ENCODE measurements at regions not wholly inside any gene's neighbourhood (a gene's known extent, or its start where the extent isn't known, plus 50 kb on each side); places are given as distances from the start of the nearest gene placed in this dataset.

GRCh38 chr5:124869426-124870033 is 123.1 kb upstream of the ZNF608 start:
- Histone ChIP-seq H3K27ac (ENCODE audit: low read depth, low read length) (no peak overlapping the region), H3K4me1 (ENCODE audit: control insufficient read depth in 3 of 3, insufficient read depth in 3 of 3, low read length in 3 of 3) (peaks cover 18 to 30% (median 28%) of the 10 kb centered on the region in 3 donors), H3K9ac (ENCODE audit: low read depth in 1 of 3, low read length in 3 of 3) (no peak overlapping the region), H3K9me3 (ENCODE audit: control insufficient read depth in 3 of 3, low read length in 3 of 3) (no peaks in the 10 kb centered on the region), H3K27me3 (ENCODE audit: control insufficient read depth in 3 of 3, insufficient read depth in 3 of 3, low read length in 3 of 3) (no peaks in the 10 kb centered on the region), H3K4me3 (ENCODE audit: low read length in 3 of 3) (no peak overlapping the region), H3K36me3 (ENCODE audit: control insufficient read depth in 3 of 3, insufficient read depth in 3 of 3, low read length in 3 of 3) (no peaks in the 10 kb centered on the region)

- no peak overlapping the region for H3K9ac ChIP-seq (ENCODE audit: low read depth in 1 of 3, low read length in 3 of 3)
- H3K9me3 ChIP-seq (ENCODE audit: control insufficient read depth in 3 of 3, low read length in 3 of 3), result no peaks in the 10 kb centered on the region
- no peak overlapping the region for H3K27ac ChIP-seq (ENCODE audit: low read depth, low read length)
- no peak overlapping the region for H3K4me3 ChIP-seq (ENCODE audit: low read length in 3 of 3)
- no peaks in the 10 kb centered on the region for H3K27me3 ChIP-seq (ENCODE audit: control insufficient read depth in 3 of 3, insufficient read depth in 3 of 3, low read length in 3 of 3)
- H3K4me1 ChIP-seq (ENCODE audit: control insufficient read depth in 3 of 3, insufficient read depth in 3 of 3, low read length in 3 of 3), result peaks cover 18 to 30% (median 28%) of the 10 kb centered on the region in 3 donors
- no peaks in the 10 kb centered on the region for H3K36me3 ChIP-seq (ENCODE audit: control insufficient read depth in 3 of 3, insufficient read depth in 3 of 3, low read length in 3 of 3)
These were observed 123.6 kb upstream of the ZNF608 start for GRCh38 chr5:124870070-124870469.

GRCh38 chr5:124871303-124871702 is 124.9 kb upstream of the ZNF608 start:
- Histone ChIP-seq H3K4me3 (ENCODE audit: low read length in 3 of 3) (no peak overlapping the region), H3K27me3 (ENCODE audit: control insufficient read depth in 3 of 3, insufficient read depth in 3 of 3, low read length in 3 of 3) (no peaks in the 10 kb centered on the region), H3K36me3 (ENCODE audit: control insufficient read depth in 3 of 3, insufficient read depth in 3 of 3, low read length in 3 of 3) (no peaks in the 10 kb centered on the region), H3K27ac (ENCODE audit: low read depth, low read length) (no peak overlapping the region), H3K4me1 (ENCODE audit: control insufficient read depth in 3 of 3, insufficient read depth in 3 of 3, low read length in 3 of 3) (peaks cover 18 to 30% (median 28%) of the 10 kb centered on the region in 3 donors), H3K9ac (ENCODE audit: low read depth in 1 of 3, low read length in 3 of 3) (no peak overlapping the region), H3K9me3 (ENCODE audit: control insufficient read depth in 3 of 3, low read length in 3 of 3) (no peaks in the 10 kb centered on the region)

GRCh38 chr5:124872086-124872485 is 125.6 kb upstream of the ZNF608 start:
- Histone ChIP-seq H3K4me3 (ENCODE audit: low read length in 3 of 3) (no peak overlapping the region), H3K4me1 (ENCODE audit: control insufficient read depth in 3 of 3, insufficient read depth in 3 of 3, low read length in 3 of 3) (peaks cover 23 to 38% (median 31%) of the 10 kb centered on the region in 3 donors), H3K9ac (ENCODE audit: low read depth in 1 of 3, low read length in 3 of 3) (no peak overlapping the region), H3K27me3 (ENCODE audit: control insufficient read depth in 3 of 3, insufficient read depth in 3 of 3, low read length in 3 of 3) (no peaks in the 10 kb centered on the region), H3K36me3 (ENCODE audit: control insufficient read depth in 3 of 3, insufficient read depth in 3 of 3, low read length in 3 of 3) (no peaks in the 10 kb centered on the region), H3K9me3 (ENCODE audit: control insufficient read depth in 3 of 3, low read length in 3 of 3) (no peaks in the 10 kb centered on the region), H3K27ac (ENCODE audit: low read depth, low read length) (no peak overlapping the region)

- H3K4me1 ChIP-seq (ENCODE audit: control insufficient read depth in 3 of 3, insufficient read depth in 3 of 3, low read length in 3 of 3), result peaks cover 27 to 43% (median 37%) of the 10 kb centered on the region in 3 donors
- no peak overlapping the region for H3K27ac ChIP-seq (ENCODE audit: low read depth, low read length)
- H3K9ac ChIP-seq (ENCODE audit: low read depth in 1 of 3, low read length in 3 of 3), result no peak overlapping the region
- no peaks in the 10 kb centered on the region for H3K9me3 ChIP-seq (ENCODE audit: control insufficient read depth in 3 of 3, low read length in 3 of 3)
- H3K36me3 ChIP-seq (ENCODE audit: control insufficient read depth in 3 of 3, insufficient read depth in 3 of 3, low read length in 3 of 3), result no peaks in the 10 kb centered on the region
- no peaks in the 10 kb centered on the region for H3K27me3 ChIP-seq (ENCODE audit: control insufficient read depth in 3 of 3, insufficient read depth in 3 of 3, low read length in 3 of 3)
- H3K4me3 ChIP-seq (ENCODE audit: low read length in 3 of 3), result no peak overlapping the region
These were observed 126.2 kb upstream of the ZNF608 start for GRCh38 chr5:124872615-124873014.

GRCh38 chr5:124873188-124873587 is 126.7 kb upstream of the ZNF608 start:
- no peak overlapping the region for H3K9ac ChIP-seq (ENCODE audit: low read depth in 1 of 3, low read length in 3 of 3)
- no peaks in the 10 kb centered on the region for H3K27me3 ChIP-seq (ENCODE audit: control insufficient read depth in 3 of 3, insufficient read depth in 3 of 3, low read length in 3 of 3)
- peaks cover 28 to 49% (median 42%) of the 10 kb centered on the region in 3 donors for H3K4me1 ChIP-seq (ENCODE audit: control insufficient read depth in 3 of 3, insufficient read depth in 3 of 3, low read length in 3 of 3)
- H3K27ac ChIP-seq (ENCODE audit: low read depth, low read length), result no peak overlapping the region
- no peaks in the 10 kb centered on the region for H3K9me3 ChIP-seq (ENCODE audit: control insufficient read depth in 3 of 3, low read length in 3 of 3)
- H3K4me3 ChIP-seq (ENCODE audit: low read length in 3 of 3), result no peak overlapping the region
- no peaks in the 10 kb centered on the region for H3K36me3 ChIP-seq (ENCODE audit: control insufficient read depth in 3 of 3, insufficient read depth in 3 of 3, low read length in 3 of 3)

GRCh38 chr5:124873713-124874112 is 127.3 kb upstream of the ZNF608 start:
- Histone ChIP-seq H3K27me3 (ENCODE audit: control insufficient read depth in 3 of 3, insufficient read depth in 3 of 3, low read length in 3 of 3) (no peaks in the 10 kb centered on the region), H3K9ac (ENCODE audit: low read depth in 1 of 3, low read length in 3 of 3) (no peak overlapping the region), H3K36me3 (ENCODE audit: control insufficient read depth in 3 of 3, insufficient read depth in 3 of 3, low read length in 3 of 3) (no peaks in the 10 kb centered on the region), H3K9me3 (ENCODE audit: control insufficient read depth in 3 of 3, low read length in 3 of 3) (no peaks in the 10 kb centered on the region), H3K4me1 (ENCODE audit: control insufficient read depth in 3 of 3, insufficient read depth in 3 of 3, low read length in 3 of 3) (peaks cover 28 to 51% (median 43%) of the 10 kb centered on the region in 3 donors), H3K4me3 (ENCODE audit: low read length in 3 of 3) (no peak overlapping the region), H3K27ac (ENCODE audit: low read depth, low read length) (no peak overlapping the region)

GRCh38 chr5:124876566-124876965 is 130.1 kb upstream of the ZNF608 start:
- H3K27ac ChIP-seq (ENCODE audit: low read depth, low read length), result no peak overlapping the region
- H3K4me1 ChIP-seq (ENCODE audit: control insufficient read depth in 3 of 3, insufficient read depth in 3 of 3, low read length in 3 of 3), result peaks cover 21 to 37% (median 27%) of the 10 kb centered on the region in 3 donors
- no peaks in the 10 kb centered on the region for H3K36me3 ChIP-seq (ENCODE audit: control insufficient read depth in 3 of 3, insufficient read depth in 3 of 3, low read length in 3 of 3)
- H3K27me3 ChIP-seq (ENCODE audit: control insufficient read depth in 3 of 3, insufficient read depth in 3 of 3, low read length in 3 of 3), result no peaks in the 10 kb centered on the region
- H3K9me3 ChIP-seq (ENCODE audit: control insufficient read depth in 3 of 3, low read length in 3 of 3), result no peaks in the 10 kb centered on the region
- H3K4me3 ChIP-seq (ENCODE audit: low read length in 3 of 3), result no peak overlapping the region
- H3K9ac ChIP-seq (ENCODE audit: low read depth in 1 of 3, low read length in 3 of 3), result no peak overlapping the region

GRCh38 chr5:124876983-124877382 is 130.5 kb upstream of the ZNF608 start:
- H3K27ac ChIP-seq (ENCODE audit: low read depth, low read length), result peak overlapping the region; percentile 29
- no peaks in the 10 kb centered on the region for H3K27me3 ChIP-seq (ENCODE audit: control insufficient read depth in 3 of 3, insufficient read depth in 3 of 3, low read length in 3 of 3)
- H3K4me1 ChIP-seq (ENCODE audit: control insufficient read depth in 3 of 3, insufficient read depth in 3 of 3, low read length in 3 of 3), result peaks cover 21 to 34% (median 27%) of the 10 kb centered on the region in 3 donors
- no peak overlapping the region for H3K4me3 ChIP-seq (ENCODE audit: low read length in 3 of 3)
- no peaks in the 10 kb centered on the region for H3K36me3 ChIP-seq (ENCODE audit: control insufficient read depth in 3 of 3, insufficient read depth in 3 of 3, low read length in 3 of 3)
- no peak overlapping the region for H3K9ac ChIP-seq (ENCODE audit: low read depth in 1 of 3, low read length in 3 of 3)
- no peaks in the 10 kb centered on the region for H3K9me3 ChIP-seq (ENCODE audit: control insufficient read depth in 3 of 3, low read length in 3 of 3)

- Histone ChIP-seq H3K27ac (ENCODE audit: low read depth, low read length) (peak overlapping the region; percentile 29), H3K36me3 (ENCODE audit: control insufficient read depth in 3 of 3, insufficient read depth in 3 of 3, low read length in 3 of 3) (no peaks in the 10 kb centered on the region), H3K27me3 (ENCODE audit: control insufficient read depth in 3 of 3, insufficient read depth in 3 of 3, low read length in 3 of 3) (no peaks in the 10 kb centered on the region), H3K9me3 (ENCODE audit: control insufficient read depth in 3 of 3, low read length in 3 of 3) (no peaks in the 10 kb centered on the region), H3K9ac (ENCODE audit: low read depth in 1 of 3, low read length in 3 of 3) (no peak overlapping the region), H3K4me3 (ENCODE audit: low read length in 3 of 3) (no peak overlapping the region), H3K4me1 (ENCODE audit: control insufficient read depth in 3 of 3, insufficient read depth in 3 of 3, low read length in 3 of 3) (peaks cover 16 to 28% (median 22%) of the 10 kb centered on the region in 3 donors)
These were observed 131.2 kb upstream of the ZNF608 start for GRCh38 chr5:124877501-124878146.
